RWPE1 (cell line): ENCODE measurements at regions not wholly inside any gene's neighbourhood (a gene's known extent, or its start where the extent isn't known, plus 50 kb on each side); places are given as distances from the start of the nearest gene placed in this dataset.

ENCODE experiments used
- CTCF ChIA-PET: fragments of 350-600 bp; sonication (Branson Sonifier 250); formaldehyde crosslinking; extraction: SDS; loops from one replicate; lab custom pipeline; 2021; lab: Yijun Ruan, JAX
- POLR2A ChIA-PET: fragments of 400-600 bp; formaldehyde crosslinking; extraction: SDS; loops from one replicate; lab custom pipeline; 2020; ENCODE audit warnings: antibody characterized with exemption; ENCODE audit not compliant: low non-redundant PET; lab: Yijun Ruan, JAX
- DNase-seq: peaks from one replicate; pipeline ENCODE4 v3.0.0; 2012; ENCODE audit warnings: low spot score
- H3K27ac ChIP-seq: fragments of 450-650 bp; 2 replicates; pipeline ENCODE4 v1.5.1; 2017
- TF ChIP-seq, protein P1 (sequence below): fragments of 450-650 bp; conservative IDR thresholded peaks from 2 replicates; pipeline ENCODE4 v1.5.1; 2017; ENCODE audit warnings: low read depth, mild to moderate bottlenecking

DNA sequence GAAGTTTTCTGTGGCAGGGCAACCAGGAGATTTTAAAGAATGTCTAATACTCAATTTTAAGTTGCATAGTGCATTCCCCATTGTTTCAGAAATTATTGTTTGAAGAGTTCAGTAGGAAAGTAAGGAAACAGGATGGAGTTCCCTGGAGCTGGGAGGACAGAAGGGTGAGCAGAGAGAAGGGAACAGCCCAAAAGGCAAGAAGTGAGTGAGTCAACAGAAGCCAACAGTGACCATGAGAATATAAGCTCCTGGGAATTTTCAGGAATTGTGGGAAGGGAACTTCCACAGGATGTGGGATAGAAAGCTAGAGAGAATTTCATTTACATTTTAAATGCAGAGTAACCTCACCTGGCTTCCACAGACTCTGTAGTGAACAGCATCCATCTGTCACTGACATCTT, 268.1 kb upstream of the ATP5MC3 start:
- no peak overlapping the region for H3K27ac ChIP-seq
- ChIA-PET CTCF (no interaction called here), POLR2A (no interaction called here)
- DNase-seq, result no peak
- TF ChIP-seq, protein P1, sequence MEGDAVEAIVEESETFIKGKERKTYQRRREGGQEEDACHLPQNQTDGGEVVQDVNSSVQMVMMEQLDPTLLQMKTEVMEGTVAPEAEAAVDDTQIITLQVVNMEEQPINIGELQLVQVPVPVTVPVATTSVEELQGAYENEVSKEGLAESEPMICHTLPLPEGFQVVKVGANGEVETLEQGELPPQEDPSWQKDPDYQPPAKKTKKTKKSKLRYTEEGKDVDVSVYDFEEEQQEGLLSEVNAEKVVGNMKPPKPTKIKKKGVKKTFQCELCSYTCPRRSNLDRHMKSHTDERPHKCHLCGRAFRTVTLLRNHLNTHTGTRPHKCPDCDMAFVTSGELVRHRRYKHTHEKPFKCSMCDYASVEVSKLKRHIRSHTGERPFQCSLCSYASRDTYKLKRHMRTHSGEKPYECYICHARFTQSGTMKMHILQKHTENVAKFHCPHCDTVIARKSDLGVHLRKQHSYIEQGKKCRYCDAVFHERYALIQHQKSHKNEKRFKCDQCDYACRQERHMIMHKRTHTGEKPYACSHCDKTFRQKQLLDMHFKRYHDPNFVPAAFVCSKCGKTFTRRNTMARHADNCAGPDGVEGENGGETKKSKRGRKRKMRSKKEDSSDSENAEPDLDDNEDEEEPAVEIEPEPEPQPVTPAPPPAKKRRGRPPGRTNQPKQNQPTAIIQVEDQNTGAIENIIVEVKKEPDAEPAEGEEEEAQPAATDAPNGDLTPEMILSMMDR, result no peak

DNA sequence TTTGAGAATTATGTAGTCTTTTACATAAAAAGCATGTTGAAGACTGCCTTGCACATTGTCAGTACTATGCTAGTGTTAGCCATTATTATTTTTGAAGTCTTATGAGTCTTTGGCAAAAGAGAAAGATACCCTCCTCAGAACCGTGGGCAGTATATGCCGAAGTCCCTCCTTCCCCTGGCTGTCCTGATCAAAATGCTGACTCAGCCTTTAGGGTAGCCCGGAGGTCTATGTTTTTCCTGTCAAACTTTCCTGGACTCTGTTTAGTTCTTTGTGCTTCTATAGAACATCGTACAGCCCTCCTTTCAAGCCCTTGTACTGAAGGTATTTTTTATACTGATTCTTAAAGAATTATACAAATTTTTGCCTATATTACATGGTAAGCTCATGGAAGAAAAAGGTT, 264.7 kb upstream of the ATP5MC3 start:
- TF ChIP-seq, protein P1, result no peak
- no peak for DNase-seq
- no peak overlapping the region for H3K27ac ChIP-seq
- CTCF ChIA-PET, result no interaction called here
- POLR2A ChIA-PET, result no interaction called here

DNA sequence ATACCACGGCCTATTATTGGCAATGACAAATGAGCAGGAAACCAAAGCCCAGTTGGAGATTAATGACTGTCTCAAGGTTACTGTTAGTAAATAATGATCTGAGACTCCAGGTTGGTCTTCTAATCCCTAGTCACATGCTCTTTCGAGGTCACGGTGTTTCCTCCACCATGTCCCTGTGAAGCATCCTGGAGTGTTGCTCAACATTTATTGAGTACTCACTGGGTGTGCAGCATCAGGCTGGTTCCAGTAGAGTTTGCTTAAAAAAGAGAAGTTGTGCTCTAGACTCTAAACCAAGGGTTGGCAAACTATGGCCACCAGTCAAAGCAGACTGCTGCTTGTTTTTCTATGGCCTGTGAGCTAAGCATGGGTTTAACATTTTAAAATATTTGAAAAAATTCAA, 263.8 kb upstream of the ATP5MC3 start:
- ChIA-PET CTCF (no interaction called here), POLR2A (no interaction called here)
- H3K27ac ChIP-seq, result no peak overlapping the region
- TF ChIP-seq, protein P1, result no peak
- no peak for DNase-seq

DNA sequence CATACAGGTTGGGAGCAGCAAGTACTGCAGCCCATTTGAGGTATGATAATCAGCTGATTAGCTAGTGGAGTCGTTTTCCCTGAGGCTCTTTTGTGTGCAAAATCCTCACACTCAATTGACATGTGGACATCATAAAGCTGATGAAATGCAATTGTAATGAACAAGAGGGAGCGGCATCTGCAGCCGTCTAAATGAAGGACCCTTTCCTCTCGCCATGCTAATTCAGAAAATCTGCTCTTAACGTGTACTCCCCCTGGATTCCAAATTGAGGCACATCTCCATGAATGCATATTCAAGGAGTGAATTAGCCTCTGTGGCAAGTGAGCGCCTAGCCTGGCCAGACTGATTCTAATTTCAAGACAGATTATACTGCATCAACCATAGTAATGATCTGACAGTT, 260.9 kb upstream of the ATP5MC3 start:
- POLR2A ChIA-PET, result no interaction called here
- TF ChIP-seq, protein P1, result no peak
- H3K27ac ChIP-seq, result no peak overlapping the region
- DNase-seq, result no peak
- CTCF ChIA-PET, result interaction anchor here (0.6 kb wide), 1 partner anchor 1238 kb away, joined by 3 read pairs; no protein-coding TSS in a partner anchor

DNA sequence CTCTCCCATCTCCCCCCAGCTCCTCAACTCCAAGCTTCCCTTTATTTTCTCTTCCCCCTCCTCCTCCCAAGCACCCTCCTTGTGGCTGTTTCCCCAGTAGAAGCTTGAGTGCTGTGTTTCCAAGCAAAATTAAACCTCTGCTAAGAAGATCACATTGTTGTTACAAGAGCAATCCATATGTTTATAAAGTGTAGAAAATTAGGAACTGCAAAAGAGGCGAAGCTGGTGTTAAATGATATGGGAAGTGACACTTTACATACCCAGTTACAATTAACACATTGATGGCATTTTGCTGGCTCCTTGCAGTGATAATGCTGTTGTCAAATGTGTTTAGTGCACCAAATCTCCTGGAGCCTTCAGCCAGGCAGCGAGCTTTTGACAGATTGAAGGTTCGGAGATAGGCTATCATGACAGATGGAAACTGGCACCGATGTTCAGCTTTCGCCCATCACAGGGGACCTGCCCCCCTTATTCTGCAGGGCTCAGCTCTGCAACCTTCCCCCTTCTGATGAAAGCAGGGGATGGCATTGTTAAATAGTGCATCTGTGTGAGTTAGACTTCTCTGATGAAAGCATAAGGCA, 259.8 kb upstream of the ATP5MC3 start:
- DNase-seq, result no peak
- POLR2A ChIA-PET, result no interaction called here
- TF ChIP-seq, protein P1, result no peak
- CTCF ChIA-PET, result no interaction called here
- no peak overlapping the region for H3K27ac ChIP-seq

DNA sequence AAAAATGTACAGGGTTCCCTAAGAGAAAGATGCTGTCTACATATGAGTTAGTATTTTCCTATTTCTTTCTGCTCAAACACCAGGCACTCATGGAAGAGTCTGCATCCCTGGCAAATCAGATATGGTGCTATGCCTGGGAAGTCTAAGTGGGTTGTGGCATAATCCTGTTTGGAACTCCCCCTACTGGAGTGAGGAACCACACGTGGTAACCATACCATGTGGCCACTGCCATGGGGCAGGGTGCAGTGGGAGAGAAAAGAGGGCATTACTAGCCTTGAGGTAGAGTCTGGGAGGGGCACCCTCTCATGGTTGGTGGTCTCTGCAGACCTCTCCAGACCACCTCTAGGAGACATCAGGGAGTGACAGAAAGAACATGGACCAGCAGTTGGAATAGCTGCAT, 257.9 kb upstream of the ATP5MC3 start:
- TF ChIP-seq, protein P1, result no peak
- no peak overlapping the region for H3K27ac ChIP-seq
- POLR2A ChIA-PET, result no interaction called here
- no peak for DNase-seq
- CTCF ChIA-PET, result interaction anchor here (1.2 kb wide), 1 partner anchor 24 kb away, joined by 3 read pairs; no protein-coding TSS in a partner anchor
